ENCODE measurements at regions not wholly inside any gene's neighbourhood (a gene's known extent, or its start where the extent isn't known, plus 50 kb on each side); places are given as distances from the start of the nearest gene placed in this dataset.

DNA sequence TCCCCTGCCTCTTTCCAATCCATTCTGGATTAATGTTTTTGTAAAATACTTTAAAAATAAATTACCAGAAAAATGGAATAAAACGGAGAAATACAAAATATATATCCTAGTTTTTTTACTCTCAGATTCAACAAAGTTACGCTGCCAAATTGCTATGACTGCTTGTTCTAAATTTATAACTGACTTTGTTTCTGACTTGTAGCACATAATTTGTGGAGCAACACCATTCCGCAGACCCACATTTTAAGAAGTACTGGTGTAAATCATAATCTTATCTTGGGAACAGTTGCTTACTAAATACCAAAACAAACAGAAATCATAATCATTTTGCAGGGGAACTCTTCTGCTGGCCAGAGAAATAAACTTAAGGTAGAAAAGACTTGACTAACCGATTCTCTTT, 339.4 kb upstream of the CBLB start:
- Histone ChIP-seq H2AFZ (ENCODE audit: low read depth) (peak overlapping the region; percentile 63; the same call in 1 of the 2 replicates), H3K9me3 (no peaks in the 10 kb centered on the region), H3K9ac (no peak overlapping the region), H3F3A (replicated peaks; ENCODE audit: insufficient read depth) (no peaks in the 10 kb centered on the region), H3K27ac (ENCODE audit: low read depth in 2 of 2, low read length in 1 of 2) (no peak overlapping the region), H3K79me2 (ENCODE audit: insufficient read depth) (no peaks in the 10 kb centered on the region), H3K36me3 (replicated peaks in 1 of 2; ENCODE audit: control insufficient read depth in 1 of 2, insufficient read depth in 2 of 2, low read length in 1 of 2) (no peaks in the 10 kb centered on the region), H3K4me3 (ENCODE audit: low read depth in 2 of 2, low read length in 1 of 2) (no peak overlapping the region), H4K20me1 (ENCODE audit: insufficient read depth) (no peaks in the 10 kb centered on the region), H3K4me1 (ENCODE audit: control insufficient read depth in 1 of 2, insufficient read depth in 2 of 2, low read depth in 1 of 2, low read length in 1 of 2) (no peaks in the 10 kb centered on the region; a peak in 2 of 4 replicates), H3K4me2 (no peak overlapping the region), H3K27me3 (ENCODE audit: insufficient read depth) (no peaks in the 10 kb centered on the region), H3K9me2 (no peaks in the 10 kb centered on the region)
- 89% methylated on average over 4 of the region's 4 CpGs for WGBS (ENCODE audit: low lambda C conversion rate)
- TF ChIP-seq, protein P1, sequence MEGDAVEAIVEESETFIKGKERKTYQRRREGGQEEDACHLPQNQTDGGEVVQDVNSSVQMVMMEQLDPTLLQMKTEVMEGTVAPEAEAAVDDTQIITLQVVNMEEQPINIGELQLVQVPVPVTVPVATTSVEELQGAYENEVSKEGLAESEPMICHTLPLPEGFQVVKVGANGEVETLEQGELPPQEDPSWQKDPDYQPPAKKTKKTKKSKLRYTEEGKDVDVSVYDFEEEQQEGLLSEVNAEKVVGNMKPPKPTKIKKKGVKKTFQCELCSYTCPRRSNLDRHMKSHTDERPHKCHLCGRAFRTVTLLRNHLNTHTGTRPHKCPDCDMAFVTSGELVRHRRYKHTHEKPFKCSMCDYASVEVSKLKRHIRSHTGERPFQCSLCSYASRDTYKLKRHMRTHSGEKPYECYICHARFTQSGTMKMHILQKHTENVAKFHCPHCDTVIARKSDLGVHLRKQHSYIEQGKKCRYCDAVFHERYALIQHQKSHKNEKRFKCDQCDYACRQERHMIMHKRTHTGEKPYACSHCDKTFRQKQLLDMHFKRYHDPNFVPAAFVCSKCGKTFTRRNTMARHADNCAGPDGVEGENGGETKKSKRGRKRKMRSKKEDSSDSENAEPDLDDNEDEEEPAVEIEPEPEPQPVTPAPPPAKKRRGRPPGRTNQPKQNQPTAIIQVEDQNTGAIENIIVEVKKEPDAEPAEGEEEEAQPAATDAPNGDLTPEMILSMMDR (IDR thresholded peaks at IDR 0.05), result no peak
- TF ChIP-seq USF2 (IDR thresholded peaks at IDR 0.05; ENCODE audit: borderline replicate concordance, low read depth, low read length), result no peak
- no peak for TF ChIP-seq RCOR1 (IDR thresholded peaks at IDR 0.05; ENCODE audit: low read length)
- TF ChIP-seq, protein P2, sequence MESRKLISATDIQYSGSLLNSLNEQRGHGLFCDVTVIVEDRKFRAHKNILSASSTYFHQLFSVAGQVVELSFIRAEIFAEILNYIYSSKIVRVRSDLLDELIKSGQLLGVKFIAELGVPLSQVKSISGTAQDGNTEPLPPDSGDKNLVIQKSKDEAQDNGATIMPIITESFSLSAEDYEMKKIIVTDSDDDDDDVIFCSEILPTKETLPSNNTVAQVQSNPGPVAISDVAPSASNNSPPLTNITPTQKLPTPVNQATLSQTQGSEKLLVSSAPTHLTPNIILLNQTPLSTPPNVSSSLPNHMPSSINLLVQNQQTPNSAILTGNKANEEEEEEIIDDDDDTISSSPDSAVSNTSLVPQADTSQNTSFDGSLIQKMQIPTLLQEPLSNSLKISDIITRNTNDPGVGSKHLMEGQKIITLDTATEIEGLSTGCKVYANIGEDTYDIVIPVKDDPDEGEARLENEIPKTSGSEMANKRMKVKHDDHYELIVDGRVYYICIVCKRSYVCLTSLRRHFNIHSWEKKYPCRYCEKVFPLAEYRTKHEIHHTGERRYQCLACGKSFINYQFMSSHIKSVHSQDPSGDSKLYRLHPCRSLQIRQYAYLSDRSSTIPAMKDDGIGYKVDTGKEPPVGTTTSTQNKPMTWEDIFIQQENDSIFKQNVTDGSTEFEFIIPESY (IDR thresholded peaks at IDR 0.05; ENCODE audit: borderline replicate concordance, low read depth), result no peak
- no peak for TF ChIP-seq CHD2 (IDR thresholded peaks at IDR 0.05; ENCODE audit: low read length, partially characterized antibody)
- TF ChIP-seq RXRA (IDR thresholded peaks at IDR 0.05; ENCODE audit: borderline replicate concordance, low read depth), result no peak
- TF ChIP-seq NRF1 (IDR thresholded peaks at IDR 0.05; ENCODE audit: low read depth, low read length), result no peak
- no peak for TF ChIP-seq JUND (IDR thresholded peaks at IDR 0.05)
- TF ChIP-seq FOXJ3 (CRISPR knock-in tag; IDR thresholded peaks at IDR 0.05), result no peak
- no peak for TF ChIP-seq SIN3A (IDR thresholded peaks at IDR 0.05; ENCODE audit: borderline replicate concordance, low read depth, low read length)
- TF ChIP-seq FOSL2 (IDR thresholded peaks at IDR 0.05; ENCODE audit: borderline replicate concordance, low read depth), result no peak
- no peak for TF ChIP-seq GABPA (IDR thresholded peaks at IDR 0.05; ENCODE audit: low read depth)
- no peak for TF ChIP-seq MEF2A (IDR thresholded peaks at IDR 0.05; ENCODE audit: borderline replicate concordance, low read depth)
- TF ChIP-seq SMC3 (IDR thresholded peaks at IDR 0.05; ENCODE audit: low read depth, low read length), result no peak
- TF ChIP-seq, protein P3, sequence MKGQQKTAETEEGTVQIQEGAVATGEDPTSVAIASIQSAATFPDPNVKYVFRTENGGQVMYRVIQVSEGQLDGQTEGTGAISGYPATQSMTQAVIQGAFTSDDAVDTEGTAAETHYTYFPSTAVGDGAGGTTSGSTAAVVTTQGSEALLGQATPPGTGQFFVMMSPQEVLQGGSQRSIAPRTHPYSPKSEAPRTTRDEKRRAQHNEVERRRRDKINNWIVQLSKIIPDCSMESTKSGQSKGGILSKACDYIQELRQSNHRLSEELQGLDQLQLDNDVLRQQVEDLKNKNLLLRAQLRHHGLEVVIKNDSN (IDR thresholded peaks at IDR 0.05; ENCODE audit: borderline replicate concordance, low read depth), result no peak
- no peak for TF ChIP-seq IRF3 (IDR thresholded peaks at IDR 0.05; ENCODE audit: low read depth, low read length)
- TF ChIP-seq TEAD4 (IDR thresholded peaks at IDR 0.05; ENCODE audit: borderline replicate concordance, insufficient read depth), result no peak
- no peak for TF ChIP-seq TAF1 (IDR thresholded peaks at IDR 0.05; ENCODE audit: borderline replicate concordance, low read depth, low read length)
- TF ChIP-seq YY1 (IDR thresholded peaks at IDR 0.05; ENCODE audit: low read depth), result no peak
- no peak for TF ChIP-seq FOXM1 (IDR thresholded peaks at IDR 0.05; ENCODE audit: low read depth)
- no peak for DNase-seq
- CTCF ChIA-PET, result no interaction called here
- POLR2A ChIA-PET, result no interaction called here

Measured in SK-N-SH (cell line).